Esophagus muscularis mucosa (tissue), 4 donors: ENCODE measurements at regions not wholly inside any gene's neighbourhood (a gene's known extent, or its start where the extent isn't known, plus 50 kb on each side); places are given as distances from the start of the nearest gene placed in this dataset.

ENCODE experiments used
- EP300 ChIP-seq: sonication (generic); formaldehyde crosslinking; IDR thresholded peaks from one replicate; pipeline ENCODE4 v1.6.1; 2017; ENCODE audit warnings: antibody characterized with exemption
- POLR2A ChIP-seq: fragments of 450-650 bp; IDR thresholded peaks from one replicate; pipeline ENCODE4 v1.6.1; 2017; ENCODE audit warnings: antibody characterized with exemption, moderate library complexity, mild to moderate bottlenecking, low read depth
- POLR2AphosphoS5 ChIP-seq, 2 donors: sonication (generic); formaldehyde crosslinking; IDR thresholded peaks; one replicate each; pipeline ENCODE4 v1.6.1; 2017; ENCODE audit warnings: antibody characterized with exemption in 2 of 2
- TF ChIP-seq, protein P1 (sequence below), 3 experiments: fragments of 200-600 bp in 2 of 3; fragments of 450-650 bp in 1 of 3; sonication (generic) in 2 of 3; IDR thresholded peaks; one replicate each; pipeline ENCODE4 v1.5.1; 2017 to 2019; ENCODE audit warnings: antibody characterized with exemption in 3 of 3, mild to moderate bottlenecking in 2 of 3, moderate library complexity in 1 of 3

DNA sequence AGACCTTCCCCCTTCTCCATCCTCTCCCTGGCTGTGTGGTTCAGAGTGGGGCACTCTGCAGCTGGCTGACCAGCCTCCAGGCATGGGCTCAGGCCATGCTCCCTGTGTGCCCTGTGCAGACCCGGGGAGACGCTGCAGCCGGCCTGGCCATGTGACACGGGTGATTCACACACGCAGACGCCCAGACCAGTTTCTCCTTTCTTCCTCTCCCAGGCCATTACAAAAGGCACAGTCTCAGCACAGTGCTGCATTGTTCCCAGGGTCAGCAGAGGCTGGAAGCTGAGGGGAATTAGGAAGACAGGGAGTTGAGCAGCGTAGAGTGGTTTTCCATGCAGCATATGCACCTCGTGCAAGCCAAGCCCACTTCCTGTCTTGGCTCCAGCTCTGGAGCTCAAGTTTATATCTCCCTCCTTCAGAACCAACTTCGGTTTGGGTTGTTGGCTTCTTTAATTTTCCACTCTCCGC, 288.5 kb downstream of the TNS1 start:
- TF ChIP-seq, protein P1, sequence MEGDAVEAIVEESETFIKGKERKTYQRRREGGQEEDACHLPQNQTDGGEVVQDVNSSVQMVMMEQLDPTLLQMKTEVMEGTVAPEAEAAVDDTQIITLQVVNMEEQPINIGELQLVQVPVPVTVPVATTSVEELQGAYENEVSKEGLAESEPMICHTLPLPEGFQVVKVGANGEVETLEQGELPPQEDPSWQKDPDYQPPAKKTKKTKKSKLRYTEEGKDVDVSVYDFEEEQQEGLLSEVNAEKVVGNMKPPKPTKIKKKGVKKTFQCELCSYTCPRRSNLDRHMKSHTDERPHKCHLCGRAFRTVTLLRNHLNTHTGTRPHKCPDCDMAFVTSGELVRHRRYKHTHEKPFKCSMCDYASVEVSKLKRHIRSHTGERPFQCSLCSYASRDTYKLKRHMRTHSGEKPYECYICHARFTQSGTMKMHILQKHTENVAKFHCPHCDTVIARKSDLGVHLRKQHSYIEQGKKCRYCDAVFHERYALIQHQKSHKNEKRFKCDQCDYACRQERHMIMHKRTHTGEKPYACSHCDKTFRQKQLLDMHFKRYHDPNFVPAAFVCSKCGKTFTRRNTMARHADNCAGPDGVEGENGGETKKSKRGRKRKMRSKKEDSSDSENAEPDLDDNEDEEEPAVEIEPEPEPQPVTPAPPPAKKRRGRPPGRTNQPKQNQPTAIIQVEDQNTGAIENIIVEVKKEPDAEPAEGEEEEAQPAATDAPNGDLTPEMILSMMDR (IDR thresholded peaks at IDR 0.05) = no peak
- TF ChIP-seq EP300 (no peak), POLR2AphosphoS5 (IDR thresholded peaks at IDR 0.05) (peak in 1 of 2 donors; percentile 16), POLR2A (no peak)
